ENCODE measurements at regions not wholly inside any gene's neighbourhood (a gene's known extent, or its start where the extent isn't known, plus 50 kb on each side); places are given as distances from the start of the nearest gene placed in this dataset.

GRCh38 chr14:105851716-105852377 lies 325.5 kb downstream of the TMEM121 start:
- TF ChIP-seq CTCF (IDR thresholded peaks at IDR 0.05) (no peak), POLR2A (IDR thresholded peaks at IDR 0.05) (no peak)

Data from heart left ventricle (tissue), 13 donors.